Anterior cingulate cortex (tissue), 58 donors: ENCODE measurements at regions not wholly inside any gene's neighbourhood (a gene's known extent, or its start where the extent isn't known, plus 50 kb on each side); places are given as distances from the start of the nearest gene placed in this dataset.

Experiments used
- DNase-seq, 58 donors: peaks; one replicate each; lab custom pipeline; 2025; lab: John Stamatoyannopoulos, UW

GRCh38 chr4:64625438-64625837 lies 216.2 kb upstream of the TECRL start:
- DNase-seq = no peak

- DNase-seq = no peak
Observed at GRCh38 chr4:64617800-64618199, 208.6 kb upstream of the TECRL start.

- no peak for DNase-seq
Observed at GRCh38 chr4:64614276-64614675, 205.0 kb upstream of the TECRL start.

- no peak for DNase-seq
Observed at GRCh38 chr4:64613046-64613445, 203.8 kb upstream of the TECRL start.

GRCh38 chr4:64598066-64598465 lies 188.8 kb upstream of the TECRL start:
- no peak for DNase-seq

GRCh38 chr4:64594723-64595122 lies 185.5 kb upstream of the TECRL start:
- no peak for DNase-seq

- DNase-seq = no peak
Observed at GRCh38 chr4:64588507-64588906, 179.3 kb upstream of the TECRL start.

- DNase-seq = no peak
Observed at GRCh38 chr4:64584981-64585557, 175.8 kb upstream of the TECRL start.

GRCh38 chr4:64584125-64584524 lies 174.9 kb upstream of the TECRL start:
- DNase-seq = no peak

GRCh38 chr4:64582492-64582891 lies 173.2 kb upstream of the TECRL start:
- DNase-seq = no peak

GRCh38 chr4:64581422-64581821 lies 172.2 kb upstream of the TECRL start:
- no peak for DNase-seq

- no peak for DNase-seq
Observed at GRCh38 chr4:64564126-64564525, 154.9 kb upstream of the TECRL start.

- no peak for DNase-seq
Observed at GRCh38 chr4:64559571-64559970, 150.3 kb upstream of the TECRL start.

GRCh38 chr4:64551125-64551524 lies 141.9 kb upstream of the TECRL start:
- DNase-seq = no peak

- no peak for DNase-seq
Observed at GRCh38 chr4:64545593-64545992, 136.3 kb upstream of the TECRL start.

GRCh38 chr4:64539234-64539849 lies 130.1 kb upstream of the TECRL start:
- DNase-seq = peak in 34 of 58 donors; percentile 0 to 70 (median 14)

GRCh38 chr4:64538219-64538618 lies 129.0 kb upstream of the TECRL start:
- no peak for DNase-seq

GRCh38 chr4:64533637-64534036 lies 124.4 kb upstream of the TECRL start:
- no peak for DNase-seq

GRCh38 chr4:64533159-64533558 lies 123.9 kb upstream of the TECRL start:
- DNase-seq = no peak

GRCh38 chr4:64520421-64520820 lies 111.2 kb upstream of the TECRL start:
- no peak for DNase-seq

- no peak for DNase-seq
Observed at GRCh38 chr4:64518600-64518999, 109.3 kb upstream of the TECRL start.

- DNase-seq = no peak
Observed at GRCh38 chr4:64516176-64516575, 106.9 kb upstream of the TECRL start.

- DNase-seq = no peak
Observed at GRCh38 chr4:64508089-64508488, 98.8 kb upstream of the TECRL start.
